Right lobe of liver (tissue), 6 donors: ENCODE measurements at regions not wholly inside any gene's neighbourhood (a gene's known extent, or its start where the extent isn't known, plus 50 kb on each side); places are given as distances from the start of the nearest gene placed in this dataset.

Source experiments
- ATAC-seq, 4 donors: fragments of 200-7000 bp; cut with Tn5 transposase; one replicate each; pipeline ENCODE4 v1.9.1; 2020; ENCODE audit warnings: mild to moderate bottlenecking in 4 of 4, moderate library complexity in 4 of 4
- DNase-seq, 3 donors: peaks; one replicate each; pipeline ENCODE4 v3.0.0-alpha.2; 2020
- H3K27ac ChIP-seq, 3 donors: fragments of 200-600 bp; one replicate each; pipeline ENCODE4 v1.8.0; 2022
- H3K27me3 ChIP-seq, 2 donors: fragments of 200-600 bp; one replicate each; pipeline ENCODE4 v1.8.0; 2022
- H3K36me3 ChIP-seq, 4 donors: fragments of 200-600 bp; sonication (generic) in 1 of 4; one replicate each; pipeline versions ENCODE4 v1.5.1 to v1.8.0; 2017 to 2022; ENCODE audit warnings: control low read depth in 1 of 4
- H3K4me1 ChIP-seq, 4 donors: fragments of 200-600 bp; sonication (generic) in 1 of 4; one replicate each; pipeline versions ENCODE4 v1.5.1 to v1.8.0; 2017 to 2022; ENCODE audit warnings: control low read depth in 1 of 4
- H3K4me3 ChIP-seq, 3 donors: fragments of 200-600 bp; one replicate each; pipeline ENCODE4 v1.8.0; 2022
- H3K9me3 ChIP-seq, 4 donors: fragments of 200-600 bp; sonication (generic) in 1 of 4; one replicate each; pipeline versions ENCODE4 v1.5.1 to v1.8.0; 2017 to 2022; ENCODE audit warnings: control low read depth in 1 of 4
- POLR2A ChIP-seq: fragments of 450-650 bp; IDR thresholded peaks from one replicate; pipeline ENCODE4 v1.6.1; 2017; ENCODE audit warnings: antibody characterized with exemption, mild to moderate bottlenecking
- WGBS: methylation state at CpG from one replicate; pipeline ENCODE4 v1.1.6; 2018; ENCODE audit warnings: low coverage, low lambda C conversion rate; ENCODE audit not compliant: insufficient coverage; ENCODE audit errors: missing lambda C conversion rate; 5-methylcytosine and 5-hydroxymethylcytosine counted together
- intact Hi-C, 2 donors: fragments of 100-400 bp; cut with DNase I; formaldehyde crosslinking; loops; one replicate each; pipeline versions ENCODE4 v1.11.2 to v1.14.1; 2022
- TF ChIP-seq, protein P1 (sequence below), 4 donors: fragments of 200-600 bp in 3 of 4; fragments of 450-650 bp in 1 of 4; IDR thresholded peaks; one replicate each; pipeline versions ENCODE4 v1.5.1 to v1.8.0; 2016 to 2022; ENCODE audit warnings: antibody characterized with exemption in 4 of 4, mild to moderate bottlenecking in 2 of 4
- donor health status: DM: no; HTN: yes; CAD: no.
- donor health status: DM: no; HTN: no; CAD: no.
- donor health status: DM: no; HTN: no; CAD: no.
- donor health status: DM: no; HTN: yes; CAD: no.
- donor health status: DM: no; HTN: yes; CAD: no.

- whole genome bisulfite sequencing, result 59% methylated on average over 7 of the region's 7 CpGs
Measured at GRCh38 chr1:166579557-166580501, 259.4 kb upstream of the POGK start.

GRCh38 chr1:166588741-166589140 is 250.5 kb upstream of the POGK start:
- Histone ChIP-seq H3K9me3 (no peaks in the 10 kb centered on the region), H3K4me1 (no peaks in the 10 kb centered on the region), H3K4me3 (no peak overlapping the region), H3K36me3 (no peaks in the 10 kb centered on the region), H3K27ac (no peak overlapping the region), H3K27me3 (no peaks in the 10 kb centered on the region)
- WGBS, result 70% methylated on average over 6 of the region's 6 CpGs
- DNase-seq (no peak), ATAC-seq (no peak)
- TF ChIP-seq, protein P1, sequence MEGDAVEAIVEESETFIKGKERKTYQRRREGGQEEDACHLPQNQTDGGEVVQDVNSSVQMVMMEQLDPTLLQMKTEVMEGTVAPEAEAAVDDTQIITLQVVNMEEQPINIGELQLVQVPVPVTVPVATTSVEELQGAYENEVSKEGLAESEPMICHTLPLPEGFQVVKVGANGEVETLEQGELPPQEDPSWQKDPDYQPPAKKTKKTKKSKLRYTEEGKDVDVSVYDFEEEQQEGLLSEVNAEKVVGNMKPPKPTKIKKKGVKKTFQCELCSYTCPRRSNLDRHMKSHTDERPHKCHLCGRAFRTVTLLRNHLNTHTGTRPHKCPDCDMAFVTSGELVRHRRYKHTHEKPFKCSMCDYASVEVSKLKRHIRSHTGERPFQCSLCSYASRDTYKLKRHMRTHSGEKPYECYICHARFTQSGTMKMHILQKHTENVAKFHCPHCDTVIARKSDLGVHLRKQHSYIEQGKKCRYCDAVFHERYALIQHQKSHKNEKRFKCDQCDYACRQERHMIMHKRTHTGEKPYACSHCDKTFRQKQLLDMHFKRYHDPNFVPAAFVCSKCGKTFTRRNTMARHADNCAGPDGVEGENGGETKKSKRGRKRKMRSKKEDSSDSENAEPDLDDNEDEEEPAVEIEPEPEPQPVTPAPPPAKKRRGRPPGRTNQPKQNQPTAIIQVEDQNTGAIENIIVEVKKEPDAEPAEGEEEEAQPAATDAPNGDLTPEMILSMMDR (IDR thresholded peaks at IDR 0.05), result no peak
- TF ChIP-seq POLR2A, result no peak
- intact Hi-C loops, result no loop called here

More at GRCh38 chr1:166579557-166580501, 259.4 kb upstream of the POGK start:
- Histone ChIP-seq H3K36me3 (no peaks in the 10 kb centered on the region), H3K4me3 (no peak overlapping the region), H3K27ac (no peak overlapping the region), H3K9me3 (no peaks in the 10 kb centered on the region), H3K27me3 (no peaks in the 10 kb centered on the region), H3K4me1 (no peaks in the 10 kb centered on the region)
- TF ChIP-seq, protein P1 (IDR thresholded peaks at IDR 0.05), result no peak
- TF ChIP-seq POLR2A, result no peak
- no peak for ATAC-seq
- no peak for DNase-seq
- intact Hi-C loops, result no loop called here

GRCh38 chr1:166590161-166590560 is 249.1 kb upstream of the POGK start:
- H3K4me1 ChIP-seq, result no peaks in the 10 kb centered on the region
- H3K4me3 ChIP-seq, result no peak overlapping the region
- H3K36me3 ChIP-seq, result no peaks in the 10 kb centered on the region
- DNase-seq (no peak), ATAC-seq (no peak)
- H3K9me3 ChIP-seq, result no peaks in the 10 kb centered on the region
- TF ChIP-seq, protein P1 (IDR thresholded peaks at IDR 0.05), result no peak
- no peak for TF ChIP-seq POLR2A
- no peaks in the 10 kb centered on the region for H3K27me3 ChIP-seq
- intact Hi-C loops, result no loop called here
- no peak overlapping the region for H3K27ac ChIP-seq
- WGBS, result 90% methylated on average over 2 of the region's 2 CpGs

DNA sequence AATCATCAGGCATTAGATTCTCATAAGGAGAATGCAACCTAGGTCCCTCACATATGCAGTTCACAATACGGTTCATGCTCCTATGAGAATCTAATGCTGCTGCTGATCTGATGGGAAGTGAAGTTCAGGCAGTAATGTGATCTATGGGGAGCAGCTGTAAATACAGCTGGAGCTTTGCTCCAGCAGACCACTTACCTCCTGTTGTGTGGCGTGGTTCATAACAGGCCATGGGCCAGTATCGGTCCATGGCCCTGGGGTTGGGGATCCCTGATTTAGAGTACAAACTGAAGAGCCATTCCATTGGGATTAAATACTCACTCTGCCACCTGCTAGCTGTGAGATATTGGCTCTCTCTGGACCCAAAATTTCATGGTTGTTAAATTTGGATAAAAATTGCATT is 244.6 kb upstream of the POGK start:
- TF ChIP-seq, protein P1 (IDR thresholded peaks at IDR 0.05), result no peak
- TF ChIP-seq POLR2A, result no peak
- intact Hi-C loops, result no loop called here
- no peak for ATAC-seq

More for the DNA sequence above, 244.6 kb upstream of the POGK start:
- Histone ChIP-seq H3K4me3 (no peak overlapping the region), H3K27ac (no peak overlapping the region), H3K9me3 (no peaks in the 10 kb centered on the region), H3K27me3 (no peaks in the 10 kb centered on the region), H3K4me1 (no peaks in the 10 kb centered on the region), H3K36me3 (no peaks in the 10 kb centered on the region)
- WGBS, result 86% methylated on average over 1 of the region's 3 CpGs
- DNase-seq, result no peak
